Loucy (cell line): ENCODE measurements at regions not wholly inside any gene's neighbourhood (a gene's known extent, or its start where the extent isn't known, plus 50 kb on each side); places are given as distances from the start of the nearest gene placed in this dataset.

Experiments
- EZH2phosphoT487 ChIP-seq: fragments of 200-600 bp; IDR thresholded peaks from 2 replicates; pipeline ENCODE4 v1.6.1; 2018; ENCODE audit warnings: antibody characterized with exemption, mild to moderate bottlenecking, moderate library complexity, borderline replicate concordance
- TF ChIP-seq, protein P1 (sequence below): fragments of 200-600 bp; sonication (generic); conservative IDR thresholded peaks from 2 replicates; pipeline ENCODE4 v1.5.1; 2014; ENCODE audit warnings: mild to moderate bottlenecking, antibody characterized with exemption, low read length

DNA sequence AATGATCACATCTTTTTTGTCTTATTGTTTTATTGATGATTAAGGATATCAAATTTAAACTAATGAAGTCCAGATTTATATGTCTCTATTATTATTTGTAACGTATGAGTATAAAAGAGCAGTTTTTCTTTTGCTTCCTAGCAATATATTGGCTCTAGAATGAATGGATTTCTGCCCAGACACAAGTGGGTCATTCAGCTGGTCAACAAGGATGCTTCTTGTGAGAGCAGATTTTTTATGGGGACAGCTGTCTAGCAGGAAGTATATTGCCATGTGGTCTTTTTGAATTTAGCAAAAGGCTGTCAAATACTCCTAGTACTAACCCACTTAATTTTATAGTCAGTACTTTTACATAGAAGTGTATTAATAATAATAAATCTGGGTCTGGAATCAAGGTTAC lies 1071.1 kb upstream of the FLRT2 start:
- TF ChIP-seq, protein P1, sequence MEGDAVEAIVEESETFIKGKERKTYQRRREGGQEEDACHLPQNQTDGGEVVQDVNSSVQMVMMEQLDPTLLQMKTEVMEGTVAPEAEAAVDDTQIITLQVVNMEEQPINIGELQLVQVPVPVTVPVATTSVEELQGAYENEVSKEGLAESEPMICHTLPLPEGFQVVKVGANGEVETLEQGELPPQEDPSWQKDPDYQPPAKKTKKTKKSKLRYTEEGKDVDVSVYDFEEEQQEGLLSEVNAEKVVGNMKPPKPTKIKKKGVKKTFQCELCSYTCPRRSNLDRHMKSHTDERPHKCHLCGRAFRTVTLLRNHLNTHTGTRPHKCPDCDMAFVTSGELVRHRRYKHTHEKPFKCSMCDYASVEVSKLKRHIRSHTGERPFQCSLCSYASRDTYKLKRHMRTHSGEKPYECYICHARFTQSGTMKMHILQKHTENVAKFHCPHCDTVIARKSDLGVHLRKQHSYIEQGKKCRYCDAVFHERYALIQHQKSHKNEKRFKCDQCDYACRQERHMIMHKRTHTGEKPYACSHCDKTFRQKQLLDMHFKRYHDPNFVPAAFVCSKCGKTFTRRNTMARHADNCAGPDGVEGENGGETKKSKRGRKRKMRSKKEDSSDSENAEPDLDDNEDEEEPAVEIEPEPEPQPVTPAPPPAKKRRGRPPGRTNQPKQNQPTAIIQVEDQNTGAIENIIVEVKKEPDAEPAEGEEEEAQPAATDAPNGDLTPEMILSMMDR = no peak
- TF ChIP-seq EZH2phosphoT487 = no peak
